HUES6 (cell line): ENCODE measurements at regions not wholly inside any gene's neighbourhood (a gene's known extent, or its start where the extent isn't known, plus 50 kb on each side); places are given as distances from the start of the nearest gene placed in this dataset.
A peak's percentile ranks its signal among the peaks of the same experiment; 100 is the strongest.
"Not testable (repeated sequence)": the region's sequence is repeated elsewhere in the genome, so short reads cannot be mapped to it uniquely, and the experiment has no call there.

Experiments used
- H3K27ac ChIP-seq: 2 replicates; pipeline ENCODE4 v1.7.0; 2013; ENCODE audit warnings: low read depth, mild to moderate bottlenecking, low read length, inconsistent platforms
- H3K27me3 ChIP-seq: 2 replicates; pipeline ENCODE4 v1.6.1; 2013; ENCODE audit warnings: low read length; ENCODE audit not compliant: control insufficient read depth, insufficient read depth
- H3K36me3 ChIP-seq: 2 replicates; pipeline ENCODE4 v1.6.1; 2013; ENCODE audit warnings: low read length; ENCODE audit not compliant: control insufficient read depth, insufficient read depth
- H3K4me1 ChIP-seq: 2 replicates; pipeline ENCODE4 v1.6.1; 2013; ENCODE audit warnings: low read length; ENCODE audit not compliant: control insufficient read depth, insufficient read depth
- H3K4me3 ChIP-seq: 2 replicates; pipeline ENCODE4 v1.5.1; 2013; ENCODE audit warnings: low read depth, low read length
- H3K9ac ChIP-seq: one replicate; pipeline ENCODE4 v1.6.1; 2013; ENCODE audit warnings: mild to moderate bottlenecking, low read length
- H3K9me3 ChIP-seq: 2 replicates; pipeline ENCODE4 v1.6.1; 2013; ENCODE audit warnings: low read depth, low read length; ENCODE audit not compliant: control insufficient read depth, insufficient read depth

DNA sequence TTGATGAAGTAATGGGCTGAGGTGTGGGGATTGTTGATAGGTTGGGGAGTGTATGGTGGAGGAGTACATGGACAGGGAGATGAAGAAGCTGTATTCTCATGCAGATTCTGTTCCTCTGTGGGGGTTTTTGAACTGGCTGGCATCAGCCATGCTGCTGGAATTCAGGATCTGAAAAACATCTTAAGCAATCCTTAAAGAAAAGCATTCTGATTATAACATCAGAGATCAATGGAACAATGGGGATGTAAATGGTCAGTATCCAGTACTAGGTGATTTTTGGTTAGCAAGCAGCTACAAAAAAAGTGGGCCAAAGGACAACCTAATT lies 247.5 kb upstream of the GALNT17 start:
- H3K4me1 ChIP-seq, result peaks cover 24% of the 10 kb centered on the region
- H3K36me3 ChIP-seq, result no peaks in the 10 kb centered on the region
- peak overlapping the region; percentile 86; the same call in 1 of the 2 replicates for H3K27ac ChIP-seq

DNA sequence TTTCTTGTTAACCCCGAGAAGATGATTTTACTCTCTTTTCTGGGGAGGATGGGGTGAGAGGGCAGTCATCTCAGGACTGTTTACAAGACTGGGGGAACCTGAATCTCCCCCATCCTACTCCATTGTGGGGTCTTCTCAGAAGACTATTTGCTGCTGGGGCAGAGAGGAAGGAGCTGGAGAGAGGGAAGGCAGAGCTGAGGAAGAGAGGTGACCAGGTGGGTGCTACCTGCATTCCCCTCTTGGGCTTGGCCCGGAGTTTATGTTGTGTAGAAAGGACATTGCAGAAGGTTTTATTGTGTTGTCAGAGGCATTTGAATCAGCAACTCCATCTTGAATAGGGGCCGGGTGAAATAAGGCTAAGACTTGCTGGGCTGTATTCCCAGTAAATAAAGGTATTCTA lies 247.1 kb upstream of the GALNT17 start:
- H3K27ac ChIP-seq, result peak overlapping the region; percentile 86
- H3K27me3 ChIP-seq, result no peaks in the 10 kb centered on the region
- H3K9ac ChIP-seq, result peak overlapping the region; percentile 18
- 0 out of 2 replicates have a peak overlapping the region, but pooled peaks have one; percentile 3 for H3K4me3 ChIP-seq
- peaks cover 24% of the 10 kb centered on the region for H3K9me3 ChIP-seq
- H3K36me3 ChIP-seq, result no peaks in the 10 kb centered on the region
- H3K4me1 ChIP-seq, result peaks cover 24% of the 10 kb centered on the region

More for the DNA sequence above, 247.5 kb upstream of the GALNT17 start:
- Histone ChIP-seq H3K4me3 (0 out of 2 replicates have a peak overlapping the region, but pooled peaks have one; percentile 3), H3K9me3 (peaks cover 20% of the 10 kb centered on the region), H3K27me3 (no peaks in the 10 kb centered on the region), H3K9ac (peak overlapping the region; percentile 18)

GRCh38 chr7:70886547-70886946 lies 245.4 kb upstream of the GALNT17 start:
- peaks cover 24% of the 10 kb centered on the region for H3K4me1 ChIP-seq
- no peak overlapping the region; the same call in 1 of the 2 replicates for H3K27ac ChIP-seq
- no peak overlapping the region for H3K9ac ChIP-seq
- no peaks in the 10 kb centered on the region for H3K36me3 ChIP-seq
- no peak overlapping the region for H3K4me3 ChIP-seq
- H3K9me3 ChIP-seq, result peaks cover 41% of the 10 kb centered on the region
- no peaks in the 10 kb centered on the region for H3K27me3 ChIP-seq

DNA sequence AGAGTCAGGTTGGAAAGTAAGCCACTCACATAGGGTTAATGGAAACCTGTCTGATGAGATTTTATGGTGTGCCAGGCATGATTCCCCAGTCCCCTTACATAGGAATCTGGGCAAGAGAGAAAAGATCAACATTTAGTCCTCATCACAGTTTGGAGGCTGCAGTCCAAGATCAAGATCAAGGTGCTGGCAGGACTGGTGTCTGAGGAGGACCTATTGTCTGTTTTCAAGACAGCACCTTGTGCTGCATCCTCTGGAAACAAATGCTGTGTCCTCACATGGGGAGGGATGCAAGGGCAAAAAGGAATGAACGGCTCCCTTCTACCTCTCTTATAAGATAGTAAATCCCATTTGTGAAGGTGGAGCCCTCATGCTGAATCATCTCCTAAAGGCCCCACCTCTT lies 244.8 kb upstream of the GALNT17 start:
- Histone ChIP-seq H3K27ac (no peak overlapping the region; the same call in 1 of the 2 replicates), H3K9ac (peak overlapping the region; percentile 5), H3K36me3 (no peaks in the 10 kb centered on the region), H3K4me3 (no peak overlapping the region), H3K27me3 (no peaks in the 10 kb centered on the region), H3K4me1 (peaks cover 24% of the 10 kb centered on the region), H3K9me3 (peaks cover 47% of the 10 kb centered on the region)

GRCh38 chr7:70890147-70890969 lies 241.6 kb upstream of the GALNT17 start:
- peaks cover 31% of the 10 kb centered on the region for H3K4me1 ChIP-seq
- H3K9me3 ChIP-seq, result peaks cover 40% of the 10 kb centered on the region
- H3K36me3 ChIP-seq, result no peaks in the 10 kb centered on the region
- H3K4me3 ChIP-seq, result no peak overlapping the region
- no peak overlapping the region for H3K27ac ChIP-seq
- H3K9ac ChIP-seq, result no peak overlapping the region
- H3K27me3 ChIP-seq, result no peaks in the 10 kb centered on the region

DNA sequence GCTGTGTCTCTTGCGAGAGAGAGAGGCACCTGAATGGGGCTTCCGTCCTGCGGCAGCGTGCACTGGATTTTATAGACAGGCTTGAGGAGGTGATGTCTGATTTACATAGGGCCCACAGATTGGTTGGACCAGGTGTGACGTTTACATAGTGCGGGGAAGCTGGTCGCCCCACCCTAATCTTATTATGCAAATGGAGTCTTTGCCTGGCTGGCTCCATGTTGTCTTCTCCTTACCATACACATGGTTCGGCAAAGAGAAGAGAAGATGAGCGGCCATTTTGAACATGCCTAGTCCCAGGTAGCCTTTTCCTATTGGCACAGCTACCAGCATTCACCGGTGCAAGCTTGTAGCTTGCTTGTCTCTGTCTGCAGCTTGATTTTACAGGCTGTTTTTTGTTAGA lies 238.5 kb upstream of the GALNT17 start:
- Histone ChIP-seq H3K4me3 (no peak overlapping the region), H3K4me1 (peaks cover 30% of the 10 kb centered on the region), H3K27ac (peak overlapping the region; percentile 94), H3K9ac (peak overlapping the region; percentile 75), H3K9me3 (peaks cover 37% of the 10 kb centered on the region), H3K36me3 (no peaks in the 10 kb centered on the region), H3K27me3 (no peaks in the 10 kb centered on the region)

GRCh38 chr7:70893971-70894715 lies 237.8 kb upstream of the GALNT17 start:
- H3K4me3 ChIP-seq, result 0 out of 2 replicates have a peak overlapping the region, but pooled peaks have one; percentile 9
- peaks cover 30% of the 10 kb centered on the region for H3K9me3 ChIP-seq
- H3K4me1 ChIP-seq, result peaks cover 30% of the 10 kb centered on the region
- no peaks in the 10 kb centered on the region for H3K27me3 ChIP-seq
- H3K27ac ChIP-seq, result peak overlapping the region; percentile 94
- no peaks in the 10 kb centered on the region for H3K36me3 ChIP-seq
- peak overlapping the region; percentile 81 for H3K9ac ChIP-seq

DNA sequence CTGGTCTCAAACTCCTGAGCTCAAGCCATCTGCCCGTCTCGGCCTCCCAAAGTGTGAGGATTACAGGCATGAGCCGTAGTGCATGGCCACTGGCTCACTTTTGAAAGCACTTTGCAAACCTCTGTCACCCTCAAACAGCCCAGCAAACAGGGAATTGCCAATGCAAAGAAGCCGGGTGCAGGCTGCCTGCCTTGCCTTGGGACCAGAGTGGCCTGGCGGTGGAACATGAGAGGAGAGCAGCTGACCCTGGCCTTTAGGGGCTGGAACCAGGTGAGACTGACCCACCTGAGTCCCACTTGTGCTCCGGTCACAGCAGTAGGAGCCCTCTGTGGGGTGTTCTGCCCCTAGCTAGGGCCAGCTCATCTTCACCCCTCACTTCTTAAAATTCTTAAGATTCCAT lies 237.1 kb upstream of the GALNT17 start:
- H3K4me1 ChIP-seq, result peaks cover 30% of the 10 kb centered on the region
- H3K27me3 ChIP-seq, result no peaks in the 10 kb centered on the region
- H3K4me3 ChIP-seq, result peak overlapping the region; percentile 9
- peak overlapping the region; percentile 94 for H3K27ac ChIP-seq
- H3K9me3 ChIP-seq, result peaks cover 23% of the 10 kb centered on the region
- no peaks in the 10 kb centered on the region for H3K36me3 ChIP-seq
- peak overlapping the region; percentile 81 for H3K9ac ChIP-seq

DNA sequence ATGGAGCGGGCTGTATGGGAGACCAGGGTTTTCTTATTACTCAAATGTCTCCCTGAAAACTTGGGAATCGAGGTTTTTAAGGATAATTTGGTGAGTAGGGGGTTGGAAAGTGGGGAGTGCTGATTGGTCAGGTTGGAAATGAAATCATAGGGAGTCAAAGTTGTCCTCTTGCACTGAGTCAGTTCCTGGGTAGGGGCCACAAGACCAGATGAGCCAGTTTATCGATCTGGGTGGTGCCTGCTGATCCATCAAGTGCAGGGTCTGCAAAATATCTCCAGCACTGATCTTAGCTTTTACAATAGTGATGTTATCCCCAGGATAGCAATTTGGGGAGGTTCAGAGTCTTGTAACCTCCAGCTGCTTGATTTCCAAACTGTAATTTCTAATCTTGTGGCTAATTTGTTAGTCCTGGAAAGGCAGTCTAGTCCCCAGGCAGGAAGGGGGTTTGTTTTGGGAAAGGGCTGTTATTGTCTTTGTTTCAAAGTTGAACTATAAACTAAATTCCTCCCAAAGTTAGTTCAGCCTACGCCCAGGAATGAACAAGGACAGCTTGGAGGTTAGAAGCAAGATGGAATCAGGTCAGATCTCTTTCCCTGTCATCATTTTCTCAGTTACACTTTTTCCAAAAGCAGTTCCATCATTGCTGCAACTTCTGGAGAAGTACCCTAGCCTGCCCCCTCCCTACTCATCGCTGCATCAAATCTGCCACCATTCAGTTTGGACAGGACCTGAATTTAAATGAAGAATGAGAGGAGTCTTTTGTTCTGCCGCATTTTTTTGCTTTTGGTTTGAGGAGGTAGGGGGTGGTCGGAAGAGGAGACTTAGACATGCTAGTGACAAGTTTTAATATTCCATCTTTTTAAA lies 236.4 kb upstream of the GALNT17 start:
- not testable (repeated sequence) for H3K36me3 ChIP-seq, H3K27me3 ChIP-seq
- peaks cover 30% of the 10 kb centered on the region for H3K4me1 ChIP-seq
- H3K9ac ChIP-seq, result peak overlapping the region; percentile 81
- peak overlapping the region; percentile 94; the same call in 1 of the 2 replicates for H3K27ac ChIP-seq
- peak overlapping the region; percentile 9; the same call in 1 of the 2 replicates for H3K4me3 ChIP-seq
- peaks cover 15% of the 10 kb centered on the region for H3K9me3 ChIP-seq

DNA sequence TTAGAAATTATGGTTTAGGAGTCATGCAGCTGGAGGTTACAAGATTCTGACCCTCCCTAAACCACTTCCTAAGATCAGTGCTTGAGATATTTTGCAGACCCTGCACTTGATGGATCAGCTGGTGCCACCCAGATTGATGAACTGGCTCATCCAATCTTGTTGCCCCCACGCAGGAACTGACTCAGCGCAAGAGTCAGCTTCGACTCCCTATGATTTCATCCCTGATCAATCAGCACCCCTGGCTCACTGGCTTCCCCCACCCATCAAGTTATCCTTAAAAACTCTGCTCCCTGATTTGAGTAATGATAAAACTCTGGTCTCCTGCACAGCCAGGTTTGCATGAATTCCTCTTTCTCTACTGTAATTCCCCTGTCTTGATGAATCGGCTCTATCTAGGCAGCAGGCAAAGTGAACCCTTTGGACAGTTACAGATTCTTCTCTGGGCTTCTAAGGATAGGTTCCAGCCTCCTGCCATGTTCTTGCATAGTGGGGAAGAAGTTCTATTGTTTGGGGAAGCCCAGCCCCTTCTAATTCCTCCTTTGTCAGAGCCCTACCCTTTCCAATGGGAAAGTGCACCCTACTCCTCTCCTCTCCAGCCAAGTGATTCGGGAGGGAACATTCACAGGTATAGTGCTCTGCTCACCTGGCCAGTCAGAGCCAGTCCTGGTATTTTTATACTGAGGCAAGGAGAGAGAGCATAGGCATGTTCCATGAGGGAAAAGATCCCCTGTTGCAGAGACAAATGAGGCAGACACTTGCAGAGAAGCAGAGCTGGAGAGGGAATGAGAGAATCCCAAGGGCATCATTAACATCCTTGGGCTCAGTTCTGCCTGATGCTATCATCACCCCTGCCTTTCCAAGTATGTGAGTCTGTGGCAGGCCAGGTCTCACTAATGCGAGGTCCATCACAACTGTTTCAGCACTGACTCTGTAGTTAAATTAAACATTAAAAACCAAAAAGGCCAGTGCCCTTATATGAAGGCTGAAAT lies 224.4 kb upstream of the GALNT17 start:
- Histone ChIP-seq H3K27ac (no peak overlapping the region), H3K9me3 (peaks cover 5% of the 10 kb centered on the region), H3K27me3 (no peaks in the 10 kb centered on the region), H3K4me3 (no peak overlapping the region), H3K36me3 (no peaks in the 10 kb centered on the region), H3K9ac (no peak overlapping the region), H3K4me1 (peaks cover 6% of the 10 kb centered on the region)
